ENCODE measurements at regions not wholly inside any gene's neighbourhood (a gene's known extent, or its start where the extent isn't known, plus 50 kb on each side); places are given as distances from the start of the nearest gene placed in this dataset.

GRCh38 chr2:238796223-238796885, 51.5 kb upstream of the TWIST2 start:
- DNase-seq = no peak

- no peak for DNase-seq
These were observed 50.3 kb upstream of the TWIST2 start for GRCh38 chr2:238797537-238797936.
